HG02938 (cell line): ENCODE measurements at regions not wholly inside any gene's neighbourhood (a gene's known extent, or its start where the extent isn't known, plus 50 kb on each side); places are given as distances from the start of the nearest gene placed in this dataset.
"Not testable (repeated sequence)": the region's sequence is repeated elsewhere in the genome, so short reads cannot be mapped to it uniquely, and the experiment has no call there.

Experiments
- ATAC-seq: cut with Tn5 transposase; IDR thresholded peaks from one replicate; pipeline ENCODE4 v1.9.1; 2021; ENCODE audit warnings: mild to moderate bottlenecking, moderate library complexity; ENCODE audit not compliant: unreplicated experiment

DNA sequence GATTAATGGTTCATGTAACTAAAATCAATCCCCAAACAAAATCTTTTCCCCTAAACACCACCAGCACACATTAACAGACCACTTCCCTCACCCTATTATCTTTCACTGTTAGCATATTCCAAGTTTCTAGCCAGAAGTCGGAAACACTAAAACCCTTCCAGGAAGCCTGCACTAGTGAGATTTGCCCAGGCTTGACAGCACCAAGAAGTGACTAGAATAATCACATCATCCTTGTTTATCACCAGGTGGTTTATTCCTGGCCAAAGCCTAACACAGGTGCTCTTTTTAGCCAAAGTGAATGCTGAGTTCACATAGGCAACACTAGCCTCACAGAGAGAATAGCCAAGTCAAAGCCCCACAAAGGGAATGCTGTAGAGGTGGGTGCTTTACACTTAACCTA lies 221.2 kb upstream of the HNRNPA3 start:
- no peak for ATAC-seq

DNA sequence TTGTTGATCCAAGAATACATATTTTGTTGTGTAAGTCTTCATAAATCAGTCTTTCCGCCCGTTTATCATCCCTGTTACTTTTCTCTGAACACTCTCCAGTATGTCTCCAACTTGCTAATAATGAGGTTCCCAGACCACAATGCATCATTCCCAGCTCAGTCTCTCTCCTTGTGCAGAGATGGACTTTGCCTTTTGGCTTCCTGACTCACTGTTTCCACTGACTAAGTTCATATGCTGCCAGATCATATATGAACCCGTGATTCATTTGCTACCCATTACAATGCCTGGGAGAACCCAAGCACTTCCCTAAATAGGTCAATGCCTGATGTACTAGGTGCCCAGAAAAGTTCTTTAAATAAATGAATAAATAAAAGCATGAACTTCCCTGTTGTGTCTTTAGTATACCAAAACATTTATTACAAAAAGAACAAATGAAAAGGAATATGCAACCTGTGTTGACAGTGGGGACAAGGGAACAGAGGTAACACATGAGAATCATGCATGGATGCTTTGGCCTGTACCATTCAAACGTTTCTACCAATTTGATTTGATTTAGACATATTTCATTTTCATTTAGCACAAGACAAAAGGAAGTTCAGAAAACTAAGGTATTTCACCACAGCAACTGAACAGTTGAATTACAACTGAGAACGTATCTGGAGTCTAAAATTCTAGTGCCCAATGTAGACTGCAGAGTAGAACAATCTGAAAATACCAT lies 215.4 kb upstream of the HNRNPA3 start:
- peak; percentile 79 for ATAC-seq

- peak; percentile 28 for ATAC-seq
These were observed 214.8 kb upstream of the HNRNPA3 start for GRCh38 chr2:176997792-176998169.

DNA sequence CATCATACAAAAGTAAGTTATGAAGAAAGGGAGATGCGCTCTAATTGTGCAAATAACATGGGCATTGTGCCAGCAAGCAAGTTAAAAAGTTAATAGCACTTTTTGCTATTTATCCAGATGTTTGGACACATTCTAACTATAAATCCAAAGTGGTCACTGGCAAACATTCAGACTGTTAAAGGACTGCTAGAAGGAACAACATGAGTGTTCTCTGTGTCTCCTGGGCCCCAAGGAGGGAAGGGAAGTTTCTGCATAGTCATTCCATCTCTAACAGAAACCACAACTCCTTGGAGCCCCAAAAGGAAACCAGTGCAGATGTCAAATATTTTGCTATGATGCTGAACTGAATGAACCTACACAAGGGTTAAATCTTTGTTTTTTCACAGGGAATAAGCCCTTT lies 213.3 kb upstream of the HNRNPA3 start:
- peak; percentile 44 for ATAC-seq

GRCh38 chr2:177000061-177000714 lies 212.4 kb upstream of the HNRNPA3 start:
- ATAC-seq = no peak

- no peak for ATAC-seq
These were observed 211.9 kb upstream of the HNRNPA3 start for GRCh38 chr2:177000715-177001072.

DNA sequence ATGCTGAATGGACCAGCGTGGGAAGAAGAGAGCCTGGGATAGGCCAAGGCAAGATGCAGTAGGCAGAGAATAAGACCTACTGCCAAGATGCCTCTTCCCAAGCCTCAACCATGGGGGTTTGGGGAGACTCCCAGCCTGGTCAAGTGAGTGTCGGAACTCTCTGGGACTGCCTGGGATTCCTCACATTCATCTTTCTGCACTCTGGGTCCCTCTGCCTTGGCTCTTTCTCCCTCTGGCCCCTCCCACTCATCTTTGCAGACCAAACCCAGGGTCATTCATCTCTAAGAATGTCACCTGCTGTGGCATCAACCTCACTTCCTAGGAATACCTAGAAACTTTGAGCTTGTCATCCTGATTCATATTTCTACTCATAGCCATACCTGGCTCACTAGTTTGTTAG lies 211.3 kb upstream of the HNRNPA3 start:
- no peak for ATAC-seq

DNA sequence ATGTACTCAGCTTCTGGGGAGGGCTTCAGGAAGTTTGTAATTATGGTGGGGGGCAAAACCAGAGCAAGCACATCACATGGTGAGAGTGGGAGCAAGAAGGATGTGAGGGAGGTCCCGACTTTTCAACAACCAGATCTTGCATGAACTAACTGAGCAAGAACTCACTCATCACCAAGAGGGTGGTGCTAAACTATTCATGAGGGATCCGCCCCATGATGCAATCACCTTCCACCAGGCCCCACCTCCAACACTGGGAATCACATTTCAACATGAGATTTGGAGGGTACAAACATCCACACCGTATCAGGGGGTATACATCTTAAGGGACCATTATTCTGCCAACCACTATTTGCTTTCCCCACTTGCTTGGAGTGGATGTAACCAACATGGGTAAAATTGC lies 209.6 kb upstream of the HNRNPA3 start:
- ATAC-seq = no peak

- not testable (repeated sequence) for ATAC-seq
These were observed 204.9 kb upstream of the HNRNPA3 start for GRCh38 chr2:177007726-177008125.

- ATAC-seq = not testable (repeated sequence)
These were observed 203.9 kb upstream of the HNRNPA3 start for GRCh38 chr2:177008662-177009061.

DNA sequence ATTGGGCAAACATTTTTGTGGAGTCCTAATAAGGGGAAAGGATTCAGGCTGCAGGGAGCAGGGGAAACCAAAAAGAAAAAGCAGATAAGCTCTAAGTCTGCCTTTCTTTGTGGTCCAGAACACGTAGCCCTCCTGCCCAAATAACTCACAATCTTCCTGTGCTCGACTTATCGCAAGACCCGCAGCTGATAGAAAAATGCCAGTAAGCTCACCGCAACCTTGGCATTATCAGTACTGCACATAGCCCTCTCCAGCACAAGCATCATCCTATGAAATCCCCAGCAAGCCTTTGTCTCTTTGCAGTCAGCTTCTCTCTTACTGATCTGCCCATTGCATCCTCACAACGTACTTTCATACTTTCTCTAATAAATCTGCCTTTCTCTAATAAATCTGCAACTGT lies 202.4 kb upstream of the HNRNPA3 start:
- no peak for ATAC-seq

DNA sequence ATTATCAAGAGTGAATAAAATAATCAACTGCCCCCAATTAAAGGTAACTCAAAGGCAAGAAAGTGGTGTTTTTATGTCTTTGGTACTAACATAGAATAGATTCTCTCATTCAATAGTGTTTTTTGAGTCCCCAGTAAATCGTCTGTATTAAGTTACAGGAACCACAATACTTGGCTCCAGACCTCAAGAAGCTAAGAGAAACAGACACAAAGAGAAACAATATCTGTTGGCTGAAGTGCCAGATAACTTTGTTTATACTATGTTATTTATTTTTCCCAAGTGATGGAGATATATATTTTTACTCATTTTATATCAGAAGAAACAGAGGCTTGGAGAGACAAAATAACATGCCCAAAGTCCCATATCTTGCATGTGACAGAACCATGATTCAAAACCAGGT lies 201.7 kb upstream of the HNRNPA3 start:
- no peak for ATAC-seq

GRCh38 chr2:177014946-177015345 lies 197.6 kb upstream of the HNRNPA3 start:
- no peak for ATAC-seq

DNA sequence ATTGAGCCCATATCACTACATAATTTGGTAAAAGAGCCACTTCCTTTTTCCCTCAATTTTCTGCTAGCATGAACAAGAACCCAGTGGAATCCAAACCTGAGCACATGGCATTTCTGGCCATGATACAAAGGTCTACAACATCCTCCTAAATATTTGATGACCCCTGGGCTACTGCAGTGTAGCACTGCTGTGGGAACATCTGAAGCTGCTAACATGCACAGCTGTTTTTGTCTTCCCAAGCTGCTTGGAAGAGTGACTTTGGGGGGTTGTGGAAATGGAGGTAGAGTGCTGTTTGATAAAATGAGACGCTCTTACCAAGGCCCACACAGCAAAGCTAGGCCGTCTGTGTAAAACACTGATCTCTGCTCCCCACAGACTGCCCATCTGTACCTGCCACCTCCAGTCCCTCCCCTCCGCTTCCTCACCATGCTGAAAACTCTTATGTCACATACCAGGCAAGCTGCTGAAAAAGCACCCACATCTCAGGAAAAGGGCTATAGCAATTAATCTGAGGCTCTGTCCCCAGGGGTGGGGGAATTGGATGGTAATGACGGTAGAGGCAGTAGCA lies 197.2 kb upstream of the HNRNPA3 start:
- no peak for ATAC-seq

DNA sequence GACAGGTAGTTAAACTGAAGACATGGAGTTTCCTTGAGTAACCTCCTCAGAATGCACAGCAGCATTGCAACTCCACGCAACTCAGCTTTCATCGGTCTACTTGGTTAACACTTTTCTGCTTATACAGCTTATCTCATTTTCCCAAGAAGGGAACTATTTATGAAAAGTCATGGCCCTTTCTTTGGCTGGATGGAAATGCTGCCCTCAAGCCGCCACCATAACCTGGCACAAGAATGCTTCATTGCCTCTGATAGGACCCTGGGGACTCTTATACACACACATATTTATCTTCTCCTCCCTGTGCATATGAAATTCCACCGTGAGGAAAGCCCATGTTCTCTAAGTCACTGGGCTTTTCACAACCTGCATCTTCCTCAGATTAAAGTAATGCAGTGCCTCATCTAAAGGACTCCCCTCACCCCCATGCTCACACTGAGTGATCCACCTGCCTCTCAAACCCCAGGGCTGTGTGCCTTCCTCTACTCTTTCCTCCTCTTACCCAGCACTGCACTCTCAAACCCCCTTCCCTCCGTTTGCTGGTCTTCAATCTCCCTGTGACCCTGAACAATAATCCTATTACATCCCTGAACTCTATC lies 192.0 kb upstream of the HNRNPA3 start:
- ATAC-seq = no peak

- no peak for ATAC-seq
These were observed 190.8 kb upstream of the HNRNPA3 start for GRCh38 chr2:177021706-177022343.

DNA sequence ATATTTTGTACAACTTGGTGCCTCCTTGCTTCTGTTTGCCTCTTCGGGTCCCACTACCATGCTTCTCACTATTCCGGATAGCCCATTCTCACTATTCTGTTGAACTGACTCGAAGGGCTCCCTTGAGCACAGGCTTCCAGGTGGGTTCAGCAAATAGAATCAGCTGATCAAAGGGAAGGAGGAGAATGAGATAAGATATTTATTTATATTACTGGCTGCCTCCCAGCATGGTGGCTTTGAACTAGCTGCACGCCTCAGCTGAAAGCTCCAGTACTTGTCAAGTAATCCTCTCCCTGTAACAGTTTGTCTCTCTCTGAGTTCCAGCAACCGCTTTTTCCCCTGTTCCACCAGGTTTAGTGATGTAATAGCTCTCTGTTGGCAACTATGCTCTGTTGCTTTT lies 187.8 kb upstream of the HNRNPA3 start:
- ATAC-seq = no peak

- ATAC-seq = no peak
These were observed 186.3 kb upstream of the HNRNPA3 start for GRCh38 chr2:177026253-177026652.

- no peak for ATAC-seq
These were observed 185.6 kb upstream of the HNRNPA3 start for GRCh38 chr2:177026956-177027355.

- ATAC-seq = no peak
These were observed 184.3 kb upstream of the HNRNPA3 start for GRCh38 chr2:177028296-177028695.

DNA sequence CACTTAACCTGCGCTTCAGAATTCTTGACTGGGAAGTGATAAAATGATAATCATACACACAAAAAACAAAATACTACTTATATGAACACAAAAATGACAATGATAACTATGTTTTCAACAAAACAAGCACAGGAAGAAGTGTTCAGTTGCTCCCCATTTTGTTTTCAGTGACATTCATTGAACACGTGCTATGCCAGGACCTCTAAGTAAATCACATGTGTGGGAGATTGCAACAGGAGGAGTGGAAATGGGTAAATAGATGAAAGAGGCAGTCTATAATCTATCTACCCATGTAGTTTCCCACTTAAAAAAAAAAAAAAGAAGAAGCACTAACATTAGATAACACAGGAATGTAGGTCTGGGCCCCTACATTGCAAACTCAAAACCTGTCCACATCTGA lies 183.5 kb upstream of the HNRNPA3 start:
- ATAC-seq = no peak

- no peak for ATAC-seq
These were observed 183.1 kb upstream of the HNRNPA3 start for GRCh38 chr2:177029501-177029900.
